Skeletal muscle satellite cell (primary cell): ENCODE measurements at regions not wholly inside any gene's neighbourhood (a gene's known extent, or its start where the extent isn't known, plus 50 kb on each side); places are given as distances from the start of the nearest gene placed in this dataset.
"Not testable (repeated sequence)": the region's sequence is repeated elsewhere in the genome, so short reads cannot be mapped to it uniquely, and the experiment has no call there.

Experiments used
- H3K27me3 ChIP-seq: 2 replicates; pipeline ENCODE4 v1.7.0; 2013; ENCODE audit warnings: low read length; ENCODE audit not compliant: control insufficient read depth, insufficient read depth
- H3K36me3 ChIP-seq: 2 replicates; pipeline ENCODE4 v1.7.0; 2013; ENCODE audit warnings: mild to moderate bottlenecking, control low read depth, low read length; ENCODE audit not compliant: insufficient read depth
- H3K4me1 ChIP-seq: 2 replicates; pipeline ENCODE4 v1.7.0; 2013; ENCODE audit warnings: low read length; ENCODE audit not compliant: control insufficient read depth, insufficient read depth
- H3K4me2 ChIP-seq: 2 replicates; pipeline ENCODE4 v1.7.0; 2013; ENCODE audit warnings: mild to moderate bottlenecking, low read length
- H3K4me3 ChIP-seq: 2 replicates; pipeline ENCODE4 v1.7.0; 2013; ENCODE audit warnings: low read length
- H3K9ac ChIP-seq: 2 replicates; pipeline ENCODE4 v1.7.0; 2013; ENCODE audit warnings: mild to moderate bottlenecking, low read depth, low read length, moderate library complexity
- H3K9me3 ChIP-seq: replicated peaks from 2 replicates; pipeline ENCODE4 v1.7.0; 2013; ENCODE audit warnings: mild to moderate bottlenecking, control low read depth, low read length

GRCh38 chr4:66182636-66183035 lies 512.3 kb upstream of the EPHA5 start:
- no peaks in the 10 kb centered on the region for H3K36me3 ChIP-seq
- H3K4me3 ChIP-seq = no peak overlapping the region
- H3K9me3 ChIP-seq = no peaks in the 10 kb centered on the region
- H3K4me1 ChIP-seq = no peaks in the 10 kb centered on the region
- H3K4me2 ChIP-seq = no peak overlapping the region
- H3K27me3 ChIP-seq = no peaks in the 10 kb centered on the region
- H3K9ac ChIP-seq = no peak overlapping the region

GRCh38 chr4:66178906-66179305 lies 508.6 kb upstream of the EPHA5 start:
- Histone ChIP-seq H3K4me1 (no peaks in the 10 kb centered on the region), H3K27me3 (no peaks in the 10 kb centered on the region), H3K36me3 (no peaks in the 10 kb centered on the region), H3K4me2 (no peak overlapping the region), H3K4me3 (no peak overlapping the region), H3K9me3 (no peaks in the 10 kb centered on the region), H3K9ac (no peak overlapping the region)

- H3K9me3 ChIP-seq = no peaks in the 10 kb centered on the region
- H3K36me3 ChIP-seq = no peaks in the 10 kb centered on the region
- no peaks in the 10 kb centered on the region for H3K4me1 ChIP-seq
- H3K4me2 ChIP-seq = no peak overlapping the region
- H3K27me3 ChIP-seq = no peaks in the 10 kb centered on the region
- H3K4me3 ChIP-seq = no peak overlapping the region
- H3K9ac ChIP-seq = no peak overlapping the region
These were observed 499.1 kb upstream of the EPHA5 start for GRCh38 chr4:66169341-66169740.

DNA sequence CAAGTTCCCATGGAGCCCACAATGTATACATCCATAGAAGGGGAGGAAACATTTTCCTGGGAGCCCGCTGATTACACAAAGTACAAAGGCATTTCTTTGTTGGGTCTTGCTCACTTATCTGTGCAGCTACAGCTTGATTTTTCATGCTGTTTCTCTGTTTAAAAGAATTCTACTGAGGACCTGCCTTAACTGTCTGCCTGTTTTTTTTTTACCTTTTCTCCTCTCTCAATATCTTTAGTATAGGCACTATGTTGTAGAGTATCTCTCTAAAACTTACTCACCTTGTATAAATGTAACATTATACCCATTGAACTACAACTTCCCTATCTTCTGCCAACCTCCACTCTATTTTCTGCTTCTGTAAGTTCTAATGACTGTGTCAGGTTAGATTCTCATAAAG lies 494.6 kb upstream of the EPHA5 start:
- Histone ChIP-seq H3K4me1 (no peaks in the 10 kb centered on the region), H3K4me3 (no peak overlapping the region), H3K9ac (no peak overlapping the region), H3K4me2 (no peak overlapping the region), H3K27me3 (no peaks in the 10 kb centered on the region), H3K9me3 (no peaks in the 10 kb centered on the region), H3K36me3 (no peaks in the 10 kb centered on the region)

DNA sequence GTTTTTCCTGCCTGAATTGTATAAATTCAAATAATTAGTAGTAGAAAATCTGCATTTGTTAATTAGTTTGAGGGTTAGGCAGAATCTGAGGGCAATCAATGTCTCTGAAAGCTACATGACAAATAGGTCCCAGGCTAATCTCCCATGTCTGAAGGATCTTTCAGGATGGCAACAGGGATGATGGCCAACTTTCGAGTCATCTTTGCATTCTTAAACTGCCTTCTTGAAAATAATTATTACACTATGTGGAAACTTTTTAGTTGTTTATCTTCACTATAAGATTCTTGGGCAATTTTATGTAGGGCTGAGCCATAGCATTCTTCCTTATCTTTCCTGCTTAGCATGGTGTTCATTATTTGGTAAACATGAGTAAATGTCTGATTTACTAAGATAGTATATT lies 490.3 kb upstream of the EPHA5 start:
- no peaks in the 10 kb centered on the region for H3K36me3 ChIP-seq
- no peak overlapping the region for H3K4me2 ChIP-seq
- H3K27me3 ChIP-seq = no peaks in the 10 kb centered on the region
- H3K9ac ChIP-seq = no peak overlapping the region
- no peak overlapping the region for H3K4me3 ChIP-seq
- H3K4me1 ChIP-seq = no peaks in the 10 kb centered on the region
- H3K9me3 ChIP-seq = no peaks in the 10 kb centered on the region

- Histone ChIP-seq H3K36me3 (no peaks in the 10 kb centered on the region), H3K4me3 (no peak overlapping the region), H3K4me2 (no peak overlapping the region), H3K27me3 (no peaks in the 10 kb centered on the region), H3K9ac (no peak overlapping the region), H3K4me1 (no peaks in the 10 kb centered on the region), H3K9me3 (no peaks in the 10 kb centered on the region)
These were observed 487.3 kb upstream of the EPHA5 start for GRCh38 chr4:66157594-66157993.

DNA sequence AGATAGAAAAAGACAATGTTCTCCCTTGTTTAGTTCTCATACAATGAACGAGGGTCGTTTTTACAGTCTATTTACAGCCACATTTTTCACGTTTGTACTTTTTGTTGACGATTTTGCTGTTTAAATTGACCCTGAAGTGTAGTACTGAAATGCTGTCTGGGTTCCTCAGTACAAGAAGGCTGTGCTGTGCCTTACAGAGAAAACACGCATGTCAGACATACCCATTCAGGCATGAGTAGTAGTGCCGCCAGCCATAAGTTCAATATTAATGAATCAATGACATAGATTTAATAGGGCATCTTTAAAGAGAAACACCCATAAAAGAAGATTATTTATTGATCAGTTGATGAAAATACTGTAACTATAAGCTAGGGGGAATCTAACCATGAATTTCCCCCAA lies 459.8 kb upstream of the EPHA5 start:
- Histone ChIP-seq H3K4me1 (no peaks in the 10 kb centered on the region), H3K4me2 (no peak overlapping the region), H3K27me3 (no peaks in the 10 kb centered on the region), H3K36me3 (no peaks in the 10 kb centered on the region), H3K4me3 (no peak overlapping the region), H3K9me3 (no peaks in the 10 kb centered on the region), H3K9ac (no peak overlapping the region)

DNA sequence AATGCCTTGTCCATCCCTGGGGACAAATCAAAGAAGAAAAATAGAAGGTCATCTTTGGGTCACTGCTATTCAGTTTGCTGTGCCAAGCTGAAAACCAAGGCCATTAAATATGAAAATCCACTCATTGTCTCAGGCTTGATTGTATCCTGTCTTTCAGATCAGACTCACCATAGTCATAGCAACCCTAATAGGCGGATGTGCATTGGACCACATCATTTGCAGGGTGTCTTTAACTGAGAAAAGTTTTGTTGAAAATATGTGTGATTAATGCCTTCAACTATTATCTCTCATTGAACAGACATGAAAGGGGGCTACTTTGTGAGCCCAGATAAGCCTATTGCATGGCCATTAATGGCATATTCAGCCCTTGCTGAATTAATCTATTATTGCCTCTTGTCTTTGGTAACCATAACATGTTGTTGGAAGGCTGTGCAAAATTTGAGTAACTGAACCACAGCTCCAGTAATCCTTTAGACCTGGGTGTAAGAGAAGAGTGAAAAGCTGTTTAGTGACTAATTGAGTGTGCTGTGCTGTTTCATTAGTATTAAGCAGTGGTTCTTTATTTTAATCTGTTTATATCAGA lies 453.6 kb upstream of the EPHA5 start:
- H3K9ac ChIP-seq = no peak overlapping the region
- no peaks in the 10 kb centered on the region for H3K9me3 ChIP-seq
- no peaks in the 10 kb centered on the region for H3K36me3 ChIP-seq
- no peak overlapping the region for H3K4me2 ChIP-seq
- H3K4me3 ChIP-seq = no peak overlapping the region
- no peaks in the 10 kb centered on the region for H3K4me1 ChIP-seq
- H3K27me3 ChIP-seq = no peaks in the 10 kb centered on the region

DNA sequence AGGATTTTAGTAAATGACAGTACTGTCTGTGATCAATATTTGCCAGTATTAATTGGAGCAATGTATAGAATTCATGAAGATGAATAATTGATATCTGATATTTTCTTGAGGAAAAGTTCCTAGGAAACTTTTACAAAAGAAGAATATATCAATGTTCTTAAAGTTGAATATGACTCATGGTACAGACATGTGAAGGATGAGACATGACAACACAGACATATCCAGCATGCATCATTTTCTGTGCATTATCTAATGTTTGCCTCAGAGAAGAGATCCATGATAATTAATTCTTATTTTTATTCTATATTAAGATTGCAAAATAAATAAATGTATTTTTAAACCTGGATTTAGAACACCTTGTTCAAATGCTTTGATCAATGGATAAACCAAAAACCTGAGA lies 452.9 kb upstream of the EPHA5 start:
- Histone ChIP-seq H3K9ac (no peak overlapping the region), H3K4me2 (no peak overlapping the region), H3K9me3 (no peaks in the 10 kb centered on the region), H3K4me1 (no peaks in the 10 kb centered on the region), H3K4me3 (no peak overlapping the region), H3K36me3 (no peaks in the 10 kb centered on the region), H3K27me3 (no peaks in the 10 kb centered on the region)

DNA sequence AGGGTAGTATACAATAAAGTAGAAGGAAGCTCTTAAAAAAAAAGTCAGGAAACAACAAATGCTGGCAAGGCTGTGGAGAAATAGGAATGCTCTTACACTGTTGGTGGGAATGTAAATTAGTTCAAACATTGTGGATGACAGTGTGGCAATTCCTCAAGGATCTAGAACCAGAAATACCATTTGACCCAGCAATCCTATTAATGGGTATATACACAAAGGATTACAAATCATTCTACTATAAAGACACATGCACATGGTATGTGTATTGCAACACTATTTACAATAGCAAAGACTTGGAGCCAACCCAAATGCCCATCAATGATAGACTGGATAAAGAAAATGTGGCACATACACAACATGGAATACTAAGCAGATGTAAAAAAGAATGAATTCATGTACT lies 444.9 kb upstream of the EPHA5 start:
- not testable (repeated sequence) for H3K4me2 ChIP-seq, H3K36me3 ChIP-seq, H3K4me1 ChIP-seq, H3K9me3 ChIP-seq, H3K9ac ChIP-seq, H3K27me3 ChIP-seq, H3K4me3 ChIP-seq

DNA sequence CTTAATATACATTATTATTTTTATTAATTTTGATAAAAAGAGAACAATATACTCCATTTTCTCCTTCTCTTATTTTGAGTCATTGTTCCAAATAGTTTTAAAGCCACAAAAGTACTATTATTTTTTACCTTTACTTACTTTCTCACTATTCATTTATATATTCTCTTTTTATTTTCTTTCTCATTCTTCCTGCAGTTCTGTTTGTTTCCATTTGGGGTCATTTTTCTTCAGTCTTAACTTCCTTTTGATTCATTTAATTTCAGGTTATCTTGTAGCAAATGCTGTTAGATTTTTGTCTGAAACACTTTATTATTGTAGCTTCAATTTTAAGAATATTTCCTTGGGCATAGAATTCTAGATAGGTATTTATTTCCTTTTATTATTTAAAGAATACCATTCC lies 438.6 kb upstream of the EPHA5 start:
- no peak overlapping the region for H3K4me3 ChIP-seq
- no peaks in the 10 kb centered on the region for H3K36me3 ChIP-seq
- H3K9me3 ChIP-seq = no peaks in the 10 kb centered on the region
- H3K4me2 ChIP-seq = no peak overlapping the region
- no peaks in the 10 kb centered on the region for H3K27me3 ChIP-seq
- no peak overlapping the region for H3K9ac ChIP-seq
- no peaks in the 10 kb centered on the region for H3K4me1 ChIP-seq

- Histone ChIP-seq H3K4me3 (no peak overlapping the region), H3K4me2 (no peak overlapping the region), H3K36me3 (no peaks in the 10 kb centered on the region), H3K9ac (no peak overlapping the region), H3K9me3 (no peaks in the 10 kb centered on the region), H3K27me3 (no peaks in the 10 kb centered on the region), H3K4me1 (no peaks in the 10 kb centered on the region)
These were observed 426.9 kb upstream of the EPHA5 start for GRCh38 chr4:66097218-66097617.
